Ishikawa (cell line): ENCODE measurements at regions not wholly inside any gene's neighbourhood (a gene's known extent, or its start where the extent isn't known, plus 50 kb on each side); places are given as distances from the start of the nearest gene placed in this dataset.

Source experiments
- CEBPB ChIP-seq: IDR thresholded peaks from 2 replicates; pipeline ENCODE4 v1.6.1; 2012
- CREB1 ChIP-seq: IDR thresholded peaks from 2 replicates; pipeline ENCODE4 v1.6.1; 2012; ENCODE audit warnings: low read depth
- EGR1 ChIP-seq: IDR thresholded peaks from 2 replicates; pipeline ENCODE4 v1.6.1; 2012
- EP300 ChIP-seq: IDR thresholded peaks from 2 replicates; pipeline ENCODE4 v1.6.1; 2012; ENCODE audit warnings: borderline replicate concordance
- FOXM1 ChIP-seq: IDR thresholded peaks from 2 replicates; pipeline ENCODE4 v1.6.1; 2012; ENCODE audit warnings: low read depth, borderline replicate concordance
- MAX ChIP-seq: IDR thresholded peaks from 2 replicates; pipeline ENCODE4 v1.6.1; 2012
- NFIC ChIP-seq: IDR thresholded peaks from 2 replicates; pipeline ENCODE4 v1.6.1; 2012
- RAD21 ChIP-seq: IDR thresholded peaks from 2 replicates; pipeline ENCODE4 v1.6.1; 2012; ENCODE audit warnings: low read depth
- REST ChIP-seq: IDR thresholded peaks from 2 replicates; pipeline ENCODE4 v1.6.1; 2012; ENCODE audit warnings: low read depth, mild to moderate bottlenecking
- TAF1 ChIP-seq: IDR thresholded peaks from 2 replicates; pipeline ENCODE4 v1.6.1; 2012; ENCODE audit warnings: low read depth, mild to moderate bottlenecking
- TCF12 ChIP-seq: IDR thresholded peaks from 2 replicates; pipeline ENCODE4 v1.6.1; 2012; ENCODE audit warnings: low read depth
- TEAD4 ChIP-seq: IDR thresholded peaks from 2 replicates; pipeline ENCODE4 v1.6.1; 2012
- USF1 ChIP-seq: IDR thresholded peaks from 2 replicates; pipeline ENCODE4 v1.6.1; 2012
- YY1 ChIP-seq: IDR thresholded peaks from 2 replicates; pipeline ENCODE4 v1.6.1; 2012; ENCODE audit warnings: low read depth
- ZBTB7A ChIP-seq: IDR thresholded peaks from 2 replicates; pipeline ENCODE4 v1.6.1; 2012; ENCODE audit warnings: low read depth

GRCh38 chr16:73405851-73406250, 357.9 kb upstream of the ZFHX3 start:
- TF ChIP-seq RAD21 (no peak), ZBTB7A (no peak), MAX (no peak), CEBPB (no peak), TCF12 (no peak)

- TF ChIP-seq YY1 (no peak), EGR1 (no peak), TCF12 (no peak), EP300 (no peak), RAD21 (no peak), CREB1 (no peak), TEAD4 (no peak), NFIC (no peak), ZBTB7A (no peak), REST (no peak), FOXM1 (no peak), CEBPB (no peak), TAF1 (no peak), MAX (no peak), USF1 (no peak)
Observed at GRCh38 chr16:73404001-73404400, 356.1 kb upstream of the ZFHX3 start.

GRCh38 chr16:73403291-73403690, 355.4 kb upstream of the ZFHX3 start:
- no peak for TF ChIP-seq CEBPB
- TF ChIP-seq TEAD4: no peak
- TF ChIP-seq NFIC: no peak
- TF ChIP-seq MAX: no peak
- TF ChIP-seq EP300: no peak
- no peak for TF ChIP-seq YY1
- no peak for TF ChIP-seq FOXM1
- TF ChIP-seq EGR1: no peak
- TF ChIP-seq RAD21: no peak
- no peak for TF ChIP-seq REST
- TF ChIP-seq ZBTB7A: no peak
- no peak for TF ChIP-seq USF1
- TF ChIP-seq TAF1: no peak
- TF ChIP-seq TCF12: no peak
- TF ChIP-seq CREB1: no peak

- TF ChIP-seq TEAD4 (no peak), CEBPB (no peak), EP300 (no peak), REST (no peak), ZBTB7A (no peak), FOXM1 (no peak), USF1 (no peak), EGR1 (no peak), NFIC (no peak), MAX (no peak), CREB1 (no peak), YY1 (no peak)
Observed at GRCh38 chr16:73400951-73401350, 353.0 kb upstream of the ZFHX3 start.
